ENCODE measurements at regions not wholly inside any gene's neighbourhood (a gene's known extent, or its start where the extent isn't known, plus 50 kb on each side); places are given as distances from the start of the nearest gene placed in this dataset.

DNA sequence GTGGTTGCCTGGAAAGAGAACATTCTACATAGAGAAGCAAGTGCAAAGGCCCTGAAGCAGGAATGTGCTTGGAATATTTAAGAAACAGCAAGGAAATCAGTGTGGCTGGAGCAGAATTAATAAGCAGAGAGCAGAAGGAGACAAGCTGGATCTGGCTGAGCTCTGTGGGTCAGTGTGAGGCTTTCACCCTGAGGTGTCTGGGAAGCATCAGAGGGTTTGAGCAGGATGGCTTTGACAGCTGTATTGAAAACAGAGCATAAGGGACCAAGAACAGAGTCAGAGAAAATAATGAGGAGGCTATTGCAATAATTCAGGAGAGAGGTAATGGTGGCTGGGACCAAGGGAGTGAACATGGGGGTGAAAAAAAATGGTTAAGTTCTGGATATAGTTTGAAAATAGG, 199.6 kb downstream of the NXPE2 start:
- no peak overlapping the region for H3K27ac ChIP-seq
- no peaks in the 10 kb centered on the region for H3K4me1 ChIP-seq
- no peak for DNase-seq
- no peak overlapping the region for H3K4me3 ChIP-seq
- H3K27me3 ChIP-seq: no peaks in the 10 kb centered on the region
- no peaks in the 10 kb centered on the region for H3K36me3 ChIP-seq
- no peaks in the 10 kb centered on the region for H3K9me3 ChIP-seq
- intact Hi-C loops (cut with DNase I; ENCODE audit: low total_unique reads): no loop called here
- TF ChIP-seq, protein P1, sequence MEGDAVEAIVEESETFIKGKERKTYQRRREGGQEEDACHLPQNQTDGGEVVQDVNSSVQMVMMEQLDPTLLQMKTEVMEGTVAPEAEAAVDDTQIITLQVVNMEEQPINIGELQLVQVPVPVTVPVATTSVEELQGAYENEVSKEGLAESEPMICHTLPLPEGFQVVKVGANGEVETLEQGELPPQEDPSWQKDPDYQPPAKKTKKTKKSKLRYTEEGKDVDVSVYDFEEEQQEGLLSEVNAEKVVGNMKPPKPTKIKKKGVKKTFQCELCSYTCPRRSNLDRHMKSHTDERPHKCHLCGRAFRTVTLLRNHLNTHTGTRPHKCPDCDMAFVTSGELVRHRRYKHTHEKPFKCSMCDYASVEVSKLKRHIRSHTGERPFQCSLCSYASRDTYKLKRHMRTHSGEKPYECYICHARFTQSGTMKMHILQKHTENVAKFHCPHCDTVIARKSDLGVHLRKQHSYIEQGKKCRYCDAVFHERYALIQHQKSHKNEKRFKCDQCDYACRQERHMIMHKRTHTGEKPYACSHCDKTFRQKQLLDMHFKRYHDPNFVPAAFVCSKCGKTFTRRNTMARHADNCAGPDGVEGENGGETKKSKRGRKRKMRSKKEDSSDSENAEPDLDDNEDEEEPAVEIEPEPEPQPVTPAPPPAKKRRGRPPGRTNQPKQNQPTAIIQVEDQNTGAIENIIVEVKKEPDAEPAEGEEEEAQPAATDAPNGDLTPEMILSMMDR (IDR thresholded peaks at IDR 0.05): no peak

DNA sequence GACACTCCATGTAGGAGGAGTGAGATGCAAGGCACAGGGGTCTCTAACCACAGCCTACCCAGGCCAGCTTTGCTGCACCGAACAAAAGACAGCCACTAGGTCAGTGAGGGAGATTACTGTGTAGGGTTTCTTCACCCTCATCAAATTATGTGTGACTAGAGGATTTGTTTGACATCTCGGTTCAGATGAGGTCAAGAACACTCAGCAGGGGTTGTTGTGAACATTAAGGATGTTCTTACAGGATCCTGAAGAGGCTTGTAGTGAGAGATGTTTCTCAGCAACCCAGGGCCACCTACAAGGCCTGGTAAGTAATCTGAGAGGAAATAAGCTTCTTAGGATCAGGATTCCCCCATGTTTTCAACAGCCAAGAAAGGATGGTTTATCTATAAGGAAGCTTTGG, 202.1 kb downstream of the NXPE2 start:
- DNase-seq: no peak
- Histone ChIP-seq H3K27ac (no peak overlapping the region), H3K9me3 (no peaks in the 10 kb centered on the region), H3K4me1 (no peaks in the 10 kb centered on the region), H3K36me3 (no peaks in the 10 kb centered on the region), H3K27me3 (no peaks in the 10 kb centered on the region), H3K4me3 (no peak overlapping the region)
- TF ChIP-seq, protein P1 (IDR thresholded peaks at IDR 0.05): no peak
- intact Hi-C loops (cut with DNase I; ENCODE audit: low total_unique reads): no loop called here

DNA sequence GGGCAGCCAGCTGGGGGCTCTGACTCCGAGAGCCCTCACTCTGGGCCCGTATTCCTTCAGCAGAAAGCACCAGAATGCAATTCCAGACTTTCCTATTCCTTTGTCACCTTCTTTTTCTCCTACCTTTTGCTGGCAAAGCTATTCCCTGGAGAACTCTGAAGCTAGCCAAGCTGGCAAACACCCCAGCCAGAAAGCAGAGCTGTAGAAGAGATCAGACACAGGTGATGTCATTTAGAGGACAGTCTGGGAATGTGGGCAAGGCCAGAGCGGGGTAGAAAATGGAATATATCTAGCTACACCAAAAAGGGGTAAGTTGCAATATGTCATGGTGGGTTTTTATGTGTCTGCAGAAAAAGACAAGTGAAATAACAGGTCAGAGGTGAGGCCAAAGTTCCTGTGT, 205.1 kb downstream of the NXPE2 start:
- TF ChIP-seq, protein P1 (IDR thresholded peaks at IDR 0.05): no peak
- no peak overlapping the region for H3K4me3 ChIP-seq
- no peaks in the 10 kb centered on the region for H3K36me3 ChIP-seq
- no peak overlapping the region for H3K27ac ChIP-seq
- H3K4me1 ChIP-seq: no peaks in the 10 kb centered on the region
- H3K27me3 ChIP-seq: no peaks in the 10 kb centered on the region
- no peak for DNase-seq
- intact Hi-C loops (cut with DNase I; ENCODE audit: low total_unique reads): no loop called here
- H3K9me3 ChIP-seq: no peaks in the 10 kb centered on the region

DNA sequence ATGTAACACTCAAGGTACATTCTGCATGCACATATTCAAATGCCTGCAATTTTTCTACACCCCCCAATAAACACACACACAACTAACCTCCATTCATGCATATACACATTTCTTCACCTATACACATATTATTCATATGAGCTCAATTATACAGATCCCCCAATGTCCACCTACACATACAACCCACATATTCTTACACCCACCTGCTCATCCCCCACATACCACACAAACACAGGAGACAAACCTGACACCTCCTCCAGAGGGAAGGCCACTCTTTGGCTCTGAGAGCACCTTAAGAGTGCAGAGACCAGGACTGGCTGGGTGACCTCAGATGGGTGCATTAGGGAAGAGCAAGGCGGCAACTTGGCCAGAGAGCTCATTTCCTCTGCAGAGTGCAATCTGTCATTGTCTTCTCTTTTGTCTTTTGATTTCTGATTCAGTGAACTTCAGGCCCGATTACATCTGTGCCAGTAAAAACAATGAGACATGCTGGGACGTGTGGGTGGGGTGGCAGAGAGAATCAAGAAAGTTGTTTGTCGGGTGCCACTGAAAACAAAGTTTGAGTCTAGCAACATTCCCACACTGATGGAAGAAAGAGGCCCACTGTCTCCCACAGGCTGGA, 208.4 kb downstream of the NXPE2 start:
- no peaks in the 10 kb centered on the region for H3K4me1 ChIP-seq
- no peaks in the 10 kb centered on the region for H3K9me3 ChIP-seq
- no peak overlapping the region for H3K4me3 ChIP-seq
- H3K27ac ChIP-seq: no peak overlapping the region
- no peaks in the 10 kb centered on the region for H3K36me3 ChIP-seq
- DNase-seq: no peak
- TF ChIP-seq, protein P1 (IDR thresholded peaks at IDR 0.05): no peak
- intact Hi-C loops (cut with DNase I; ENCODE audit: low total_unique reads): no loop called here
- H3K27me3 ChIP-seq: peaks cover 0 to 5% of the 10 kb centered on the region in 2 donors

DNA sequence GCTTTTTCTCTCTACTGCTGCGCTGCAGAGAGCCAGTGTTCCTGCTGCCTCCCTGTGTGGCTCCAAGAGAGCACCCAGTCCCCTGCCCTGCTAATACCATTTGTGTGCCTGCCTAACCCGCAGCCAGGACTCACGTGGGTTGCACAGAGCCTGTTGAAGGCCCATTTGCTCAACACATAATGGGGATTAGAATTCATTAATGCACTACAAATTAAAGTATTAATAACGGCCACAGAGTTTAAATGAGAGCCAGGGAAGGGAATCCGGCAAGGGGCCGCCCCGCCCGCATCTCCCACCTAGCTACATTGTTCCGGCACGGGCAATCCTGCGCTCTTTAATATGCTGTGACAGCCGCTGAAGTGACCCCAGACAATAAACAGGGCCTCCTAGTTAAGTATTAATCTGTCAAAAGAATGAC, 211.3 kb downstream of the NXPE2 start:
- TF ChIP-seq, protein P1 (IDR thresholded peaks at IDR 0.05): no peak
- intact Hi-C loops (cut with DNase I; ENCODE audit: low total_unique reads): no loop called here
- Histone ChIP-seq H3K4me3 (no peak overlapping the region), H3K27me3 (peaks cover 0 to 5% of the 10 kb centered on the region in 2 donors), H3K27ac (no peak overlapping the region), H3K4me1 (no peaks in the 10 kb centered on the region), H3K9me3 (no peaks in the 10 kb centered on the region), H3K36me3 (no peaks in the 10 kb centered on the region)
- no peak for DNase-seq

DNA sequence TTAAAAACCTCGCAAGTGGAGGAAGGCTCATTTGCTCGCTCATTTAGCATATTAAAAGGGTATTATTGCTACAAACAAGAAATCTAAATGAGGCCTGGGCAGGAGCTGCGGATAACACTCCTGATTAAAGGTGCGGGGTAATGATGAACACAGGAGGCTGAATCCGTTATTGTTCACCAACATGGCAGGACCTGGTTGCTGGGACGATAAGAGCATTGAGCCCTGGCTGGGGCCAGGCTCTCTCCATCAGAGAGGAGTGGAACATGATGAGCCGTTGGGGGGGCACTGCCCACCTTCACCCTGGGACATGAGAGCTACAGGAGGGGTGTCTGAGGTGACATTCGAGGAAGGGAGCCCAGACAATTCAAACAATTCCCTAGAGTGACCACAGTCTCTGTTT, 211.7 kb downstream of the NXPE2 start:
- no peak overlapping the region for H3K4me3 ChIP-seq
- H3K27ac ChIP-seq: no peak overlapping the region
- H3K36me3 ChIP-seq: no peaks in the 10 kb centered on the region
- H3K9me3 ChIP-seq: no peaks in the 10 kb centered on the region
- no peak for DNase-seq
- intact Hi-C loops (cut with DNase I; ENCODE audit: low total_unique reads): no loop called here
- TF ChIP-seq, protein P1 (IDR thresholded peaks at IDR 0.05): no peak
- H3K4me1 ChIP-seq: no peaks in the 10 kb centered on the region
- H3K27me3 ChIP-seq: peaks cover 0 to 5% of the 10 kb centered on the region in 2 donors

Measured in tibial artery (tissue), 4 donors.